ENCODE measurements at regions not wholly inside any gene's neighbourhood (a gene's known extent, or its start where the extent isn't known, plus 50 kb on each side); places are given as distances from the start of the nearest gene placed in this dataset.

DNA sequence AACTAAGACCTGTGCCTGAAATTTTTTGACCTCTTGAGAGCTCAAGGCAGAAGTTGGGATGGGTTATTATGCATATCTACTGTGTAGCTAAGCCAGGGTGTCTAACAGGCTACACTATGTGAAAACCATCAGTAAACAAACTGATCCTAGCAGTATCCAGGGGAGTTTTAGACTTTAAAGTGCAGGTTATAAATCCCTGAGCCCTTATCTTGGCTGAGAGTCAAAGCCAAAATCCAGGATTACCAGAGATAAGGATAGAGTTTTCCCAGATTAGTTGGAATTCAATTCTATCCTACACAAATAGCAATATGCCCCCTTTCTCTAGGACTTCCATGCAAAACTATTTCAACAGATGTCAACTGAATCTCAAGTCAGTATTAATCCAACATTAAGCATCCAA is 1229.7 kb downstream of the GRIK2 start:
- TF ChIP-seq ZNF274 (IDR thresholded peaks at IDR 0.05; ENCODE audit: low read depth, low read length) (no peak), SUZ12 (IDR thresholded peaks at IDR 0.05; ENCODE audit: extremely low read depth, insufficient read depth, insufficient read length) (no peak)
